HepG2 (cell line): ENCODE measurements at regions not wholly inside any gene's neighbourhood (a gene's known extent, or its start where the extent isn't known, plus 50 kb on each side); places are given as distances from the start of the nearest gene placed in this dataset.

ENCODE experiments used
- ATAC-seq: fragments of 200-7000 bp; cut with Tn5 transposase; 3 replicates; pipeline ENCODE4 v1.9.1; 2020; ENCODE audit warnings: mild to moderate bottlenecking, moderate library complexity
- BruUV-seq: library from RNA; stranded (reverse); fragments of 400-500 nt; replicated peaks from 2 replicates; lab custom pipeline; 2021; lab: Mats Ljungman, UMichigan
- CTCF ChIA-PET: fragments of 300-600 bp; formaldehyde crosslinking; extraction: SDS; loops from one replicate; lab custom pipeline; 2021; ENCODE audit warnings: low total read pairs, inconsistent platforms, low intra/inter-chr PET ratio; lab: Yijun Ruan, JAX
- POLR2A ChIA-PET: fragments of 350-600 bp; sonication (Branson Sonifier 250); formaldehyde crosslinking; loops from one replicate; lab custom pipeline; 2020; ENCODE audit warnings: antibody characterized with exemption, inconsistent platforms; lab: Yijun Ruan, JAX
- DNase-seq: peaks from one replicate; pipeline ENCODE4 v3.0.0-alpha.2; 2015; ENCODE audit warnings: low spot score
- FAIRE-seq: peaks from 3 replicates; lab custom pipeline; 2011; peaks lifted over from hg19 to GRCh38; lab: Jason Lieb, UNC
- H2AFZ ChIP-seq: one replicate; pipeline ENCODE4 v1.6.1; 2011; ENCODE audit warnings: low read length, inconsistent platforms
- H3K27ac ChIP-seq: fragments of 300-600 bp; 3 replicates; pipeline ENCODE4 v1.8.0; 2011; ENCODE audit warnings: mixed run types, mild to moderate bottlenecking, mixed read lengths, low read length, inconsistent platforms; ENCODE audit not compliant: insufficient read depth; ENCODE audit errors: extremely low read length
- H3K27me3 ChIP-seq, 2 experiments: fragments of 200-600 bp in 1 of 2; 2 replicates in 1 of 2; 3 replicates in 1 of 2; pipeline versions ENCODE4 v1.6.0 to v1.8.0; 2011; ENCODE audit warnings: low read length in 2 of 2, mild to moderate bottlenecking in 2 of 2, moderate library complexity in 2 of 2, inconsistent platforms in 1 of 2; ENCODE audit not compliant: insufficient read depth in 2 of 2, control insufficient read depth in 1 of 2
- H3K36me3 ChIP-seq, 2 experiments: fragments of 200-600 bp in 1 of 2; replicated peaks in 1 of 2; 2 replicates in 1 of 2; 3 replicates in 1 of 2; pipeline versions ENCODE4 v1.5.1 to v1.8.0; 2011; ENCODE audit warnings: low read length in 2 of 2, inconsistent platforms in 1 of 2; ENCODE audit not compliant: insufficient read depth in 2 of 2, control insufficient read depth in 1 of 2
- H3K4me1 ChIP-seq: 2 replicates; pipeline ENCODE4 v1.5.1; 2012; ENCODE audit warnings: low read length, inconsistent platforms; ENCODE audit not compliant: insufficient read depth
- H3K4me2 ChIP-seq: 2 replicates; pipeline ENCODE4 v1.6.0; 2011; ENCODE audit warnings: low read depth, low read length, inconsistent platforms
- H3K4me3 ChIP-seq, 3 experiments: fragments of 200-600 bp in 1 of 3; sonication (generic), shearing (Covaris generic) in 1 of 3; replicated peaks in 1 of 3; 2 replicates each; pipeline ENCODE4 v1.5.1; 2011 to 2016; ENCODE audit warnings: low read length in 3 of 3, inconsistent platforms in 2 of 3, low read depth in 2 of 3, mild to moderate bottlenecking in 2 of 3, control low read depth in 1 of 3, mixed read lengths in 1 of 3; ENCODE audit not compliant: insufficient read depth in 1 of 3
- H3K79me2 ChIP-seq: one replicate; pipeline ENCODE4 v1.6.1; 2011; ENCODE audit warnings: low read length, inconsistent platforms; ENCODE audit not compliant: insufficient read depth
- H3K9ac ChIP-seq: 2 replicates; pipeline ENCODE4 v1.6.0; 2011; ENCODE audit warnings: mild to moderate bottlenecking, low read depth, low read length, inconsistent platforms; ENCODE audit not compliant: insufficient read depth
- H3K9me3 ChIP-seq: 2 replicates; pipeline ENCODE4 v1.5.1; 2012; ENCODE audit warnings: mild to moderate bottlenecking, low read length
- H4K20me1 ChIP-seq: 2 replicates; pipeline ENCODE4 v1.6.0; 2011; ENCODE audit warnings: inconsistent platforms, mild to moderate bottlenecking, low read length, moderate library complexity; ENCODE audit not compliant: insufficient read depth
- FOXO4 ChIP-seq: sonication (generic); formaldehyde crosslinking; conservative IDR thresholded peaks from 2 replicates; pipeline ENCODE4 v1.8.1; 2023; ENCODE audit warnings: missing genetic modification reagents
- GTF3A ChIP-seq: sonication (generic); formaldehyde crosslinking; conservative IDR thresholded peaks from 2 replicates; pipeline ENCODE4 v1.4.0; 2020; ENCODE audit warnings: mild to moderate bottlenecking, missing genetic modification reagents
- HDAC6 ChIP-seq: fragments of 200-600 bp; sonication (generic); IDR thresholded peaks from 2 replicates; pipeline ENCODE4 v1.7.0; 2017; ENCODE audit warnings: mild to moderate bottlenecking, antibody characterized with exemption, low read length, low read depth
- KDM5A ChIP-seq: fragments of 200-600 bp; sonication (generic); IDR thresholded peaks from 2 replicates; pipeline ENCODE4 v1.7.0; 2018; ENCODE audit warnings: antibody characterized with exemption, mild to moderate bottlenecking, low read length, borderline replicate concordance
- NCOA2 ChIP-seq: sonication (generic); formaldehyde crosslinking; IDR thresholded peaks from 2 replicates; pipeline ENCODE4 v1.8.0; 2022; ENCODE audit warnings: inconsistent platforms
- NFRKB ChIP-seq: fragments of 450-650 bp; IDR thresholded peaks from 2 replicates; pipeline ENCODE4 v1.6.1; 2017
- PHB2 ChIP-seq: fragments of 450-650 bp; IDR thresholded peaks from 2 replicates; pipeline ENCODE4 v1.6.1; 2018; ENCODE audit not compliant: partially characterized antibody
- RNF2 ChIP-seq: fragments of 450-650 bp; conservative IDR thresholded peaks from 2 replicates; pipeline ENCODE4 v1.6.1; 2016; ENCODE audit warnings: low read depth
- THAP11 ChIP-seq: IDR thresholded peaks from 2 replicates; pipeline ENCODE4 v1.6.1; 2016; ENCODE audit warnings: missing biosample characterization, missing genetic modification reagents
- WIZ ChIP-seq: sonication (generic); formaldehyde crosslinking; IDR thresholded peaks from 2 replicates; pipeline ENCODE4 v1.5.1; 2020; ENCODE audit warnings: mild to moderate bottlenecking, missing genetic modification reagents
- ZHX1 ChIP-seq: sonication (generic); formaldehyde crosslinking; IDR thresholded peaks from 2 replicates; pipeline ENCODE4 v1.8.1; 2022; ENCODE audit warnings: low read depth, mild to moderate bottlenecking, missing genetic modification reagents
- ZNF160 ChIP-seq: sonication (generic); formaldehyde crosslinking; IDR thresholded peaks from 2 replicates; pipeline ENCODE4 v1.8.0; 2022; ENCODE audit warnings: mild to moderate bottlenecking, inconsistent platforms, missing genetic modification reagents
- ZNF225 ChIP-seq: sonication (generic); formaldehyde crosslinking; IDR thresholded peaks from 2 replicates; pipeline ENCODE4 v1.4.0; 2020; ENCODE audit warnings: mild to moderate bottlenecking, missing genetic modification reagents
- ZNF331 ChIP-seq: sonication (generic); formaldehyde crosslinking; IDR thresholded peaks from 2 replicates; pipeline ENCODE4 v1.4.0; 2020; ENCODE audit warnings: missing genetic modification reagents
- ZSCAN22 ChIP-seq: sonication (generic); formaldehyde crosslinking; IDR thresholded peaks from 2 replicates; pipeline ENCODE4 v1.4.0; 2020; ENCODE audit warnings: mild to moderate bottlenecking, missing genetic modification reagents
- ZUFSP ChIP-seq: sonication (generic); formaldehyde crosslinking; IDR thresholded peaks from 2 replicates; pipeline ENCODE4 v1.9.0; 2021; ENCODE audit warnings: missing genetic modification reagents, mild to moderate bottlenecking, borderline replicate concordance
- WGBS: methylation state at CpG from one replicate; pipeline ENCODE4 v1.1.6; 2017; ENCODE audit warnings: low lambda C conversion rate; 5-methylcytosine and 5-hydroxymethylcytosine counted together
- in situ Hi-C: cut with HindIII; loops from 2 replicates; pipeline ENCODE4 v1.10.0; 2017; ENCODE audit warnings: low pct_unique_long_range_greater_than_20kb; ENCODE audit not compliant: extremely low pct_ligation_motif_present
- intact Hi-C: fragments of 100-400 bp; cut with micrococcal nuclease; formaldehyde crosslinking; loops from one replicate; pipeline ENCODE4 v1.10.0; 2022; ENCODE audit not compliant: unreplicated experiment

GRCh38 chr9:26334706-26335105 lies 557.9 kb downstream of the CAAP1 start:
- intact Hi-C loops (no loop called here), in situ Hi-C loops (loop anchor here (25.0 kb wide), 1 partner anchor 372 kb away; no protein-coding TSS in a partner anchor)
- 4% methylated on average over 4 of the region's 4 CpGs for WGBS
- no peaks in the 10 kb centered on the region for H3K36me3 ChIP-seq
- DNase-seq (no peak), FAIRE-seq (no peak), ATAC-seq (no peak)
- H3K4me3 ChIP-seq: no peak overlapping the region
- ChIA-PET CTCF (no interaction called here), POLR2A (no interaction called here)
- H3K4me2 ChIP-seq: no peak overlapping the region
- H3K9ac ChIP-seq: no peak overlapping the region
- TF ChIP-seq FOXO4 (no peak), THAP11 (CRISPR knock-in tag) (no peak), RNF2 (no peak), NFRKB (no peak), PHB2 (no peak), NCOA2 (CRISPR knock-in tag) (no peak), HDAC6 (no peak), ZHX1 (CRISPR knock-in tag) (no peak), ZUFSP (CRISPR knock-in tag) (no peak), ZSCAN22 (CRISPR knock-in tag) (no peak), GTF3A (CRISPR knock-in tag) (no peak), WIZ (CRISPR knock-in tag) (no peak), ZNF225 (CRISPR knock-in tag) (no peak), ZNF160 (CRISPR knock-in tag) (no peak), KDM5A (no peak), ZNF331 (CRISPR knock-in tag) (no peak)
- H3K79me2 ChIP-seq: no peaks in the 10 kb centered on the region
- no peak overlapping the region for H2AFZ ChIP-seq
- no peaks in the 10 kb centered on the region for H4K20me1 ChIP-seq
- H3K9me3 ChIP-seq: no peaks in the 10 kb centered on the region
- H3K27me3 ChIP-seq: no peaks in the 10 kb centered on the region
- BruUV-seq: no TSS peak
- no peaks in the 10 kb centered on the region for H3K4me1 ChIP-seq
- no peak overlapping the region for H3K27ac ChIP-seq
